Omental fat pad (tissue), 3 donors: ENCODE measurements at regions not wholly inside any gene's neighbourhood (a gene's known extent, or its start where the extent isn't known, plus 50 kb on each side); places are given as distances from the start of the nearest gene placed in this dataset.

Experiments used
- ATAC-seq: fragments of 150-250 bp; one replicate; pipeline ENCODE4 v1.9.1; 2016; ENCODE audit warnings: mild to moderate bottlenecking, moderate library complexity; ENCODE audit not compliant: low FRiP score
- DNase-seq: peaks from one replicate; pipeline ENCODE4 v3.0.0-alpha.2; 2019; ENCODE audit warnings: low spot score
- TF ChIP-seq, protein P1 (sequence below), 3 donors: fragments of 450-650 bp; IDR thresholded peaks; one replicate each; pipeline ENCODE4 v1.5.1; 2016 to 2017; ENCODE audit warnings: antibody characterized with exemption in 3 of 3, mild to moderate bottlenecking in 3 of 3, moderate library complexity in 2 of 3

GRCh38 chr17:69948406-69948805 is 126.6 kb upstream of the KCNJ16 start:
- TF ChIP-seq, protein P1, sequence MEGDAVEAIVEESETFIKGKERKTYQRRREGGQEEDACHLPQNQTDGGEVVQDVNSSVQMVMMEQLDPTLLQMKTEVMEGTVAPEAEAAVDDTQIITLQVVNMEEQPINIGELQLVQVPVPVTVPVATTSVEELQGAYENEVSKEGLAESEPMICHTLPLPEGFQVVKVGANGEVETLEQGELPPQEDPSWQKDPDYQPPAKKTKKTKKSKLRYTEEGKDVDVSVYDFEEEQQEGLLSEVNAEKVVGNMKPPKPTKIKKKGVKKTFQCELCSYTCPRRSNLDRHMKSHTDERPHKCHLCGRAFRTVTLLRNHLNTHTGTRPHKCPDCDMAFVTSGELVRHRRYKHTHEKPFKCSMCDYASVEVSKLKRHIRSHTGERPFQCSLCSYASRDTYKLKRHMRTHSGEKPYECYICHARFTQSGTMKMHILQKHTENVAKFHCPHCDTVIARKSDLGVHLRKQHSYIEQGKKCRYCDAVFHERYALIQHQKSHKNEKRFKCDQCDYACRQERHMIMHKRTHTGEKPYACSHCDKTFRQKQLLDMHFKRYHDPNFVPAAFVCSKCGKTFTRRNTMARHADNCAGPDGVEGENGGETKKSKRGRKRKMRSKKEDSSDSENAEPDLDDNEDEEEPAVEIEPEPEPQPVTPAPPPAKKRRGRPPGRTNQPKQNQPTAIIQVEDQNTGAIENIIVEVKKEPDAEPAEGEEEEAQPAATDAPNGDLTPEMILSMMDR (IDR thresholded peaks at IDR 0.05) = no peak
- no peak for ATAC-seq
- DNase-seq = no peak

DNA sequence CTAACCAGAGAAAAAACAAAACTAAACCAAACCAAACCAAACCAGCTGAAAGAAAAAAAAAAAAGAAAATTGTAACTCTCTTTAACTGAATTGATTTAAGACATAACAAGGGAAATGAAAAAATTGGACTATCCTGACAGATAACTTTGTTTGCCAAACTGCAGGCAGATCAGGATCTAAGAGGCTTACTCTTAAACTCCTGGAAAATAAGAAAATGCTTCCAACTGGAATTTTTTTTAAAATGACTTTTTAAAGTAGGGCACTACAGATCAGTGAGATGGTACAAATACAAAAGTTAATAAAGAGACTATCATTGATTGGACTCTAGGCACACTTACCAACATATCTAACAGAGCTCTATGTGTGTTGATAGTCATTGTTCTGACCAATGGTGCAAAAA is 125.5 kb upstream of the KCNJ16 start:
- ATAC-seq (no peak), DNase-seq (no peak)
- TF ChIP-seq, protein P1 (IDR thresholded peaks at IDR 0.05) = no peak

GRCh38 chr17:69949973-69950695 is 124.9 kb upstream of the KCNJ16 start:
- ATAC-seq (no peak), DNase-seq (no peak)
- TF ChIP-seq, protein P1 (IDR thresholded peaks at IDR 0.05) = no peak

DNA sequence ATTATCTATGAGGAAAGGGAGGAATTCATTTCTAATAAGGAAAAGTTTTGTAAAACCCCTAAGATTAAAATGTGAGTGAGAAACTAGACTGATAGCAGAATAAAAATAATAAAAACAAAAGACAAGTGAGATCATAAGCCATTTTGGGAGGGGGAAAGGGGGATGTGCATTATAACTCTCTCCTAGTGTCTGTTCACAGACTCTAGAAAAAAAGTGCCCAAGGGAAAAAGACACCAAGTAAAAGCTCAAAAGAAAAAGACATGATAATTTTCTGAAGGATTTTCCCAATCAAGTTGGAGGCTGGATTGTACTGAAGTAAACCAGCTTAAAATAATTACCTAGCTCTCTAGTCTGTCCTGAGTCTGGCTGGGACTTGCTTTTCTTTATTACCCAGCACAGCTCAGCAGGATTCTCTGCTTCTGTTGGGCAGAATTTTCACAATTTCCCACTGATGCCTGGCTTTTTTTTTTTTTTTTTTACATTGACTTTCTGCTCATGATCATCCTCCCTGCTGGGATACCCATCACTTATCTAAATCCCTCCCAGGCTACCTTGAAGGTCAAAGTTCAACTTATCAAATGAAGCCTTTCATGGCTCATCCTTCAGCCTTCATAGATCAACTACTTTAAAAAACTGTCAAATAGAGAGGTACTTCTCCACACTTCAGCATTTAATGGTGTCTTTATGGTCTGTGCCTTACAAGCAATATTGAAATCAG is 124.2 kb upstream of the KCNJ16 start:
- TF ChIP-seq, protein P1 (IDR thresholded peaks at IDR 0.05) = no peak
- ATAC-seq (no peak), DNase-seq (no peak)

GRCh38 chr17:69954241-69954925 is 120.6 kb upstream of the KCNJ16 start:
- TF ChIP-seq, protein P1 (IDR thresholded peaks at IDR 0.05) = no peak
- no peak for DNase-seq
- ATAC-seq = no peak

- TF ChIP-seq, protein P1 (IDR thresholded peaks at IDR 0.05) = no peak
- ATAC-seq (no peak), DNase-seq (no peak)
Measured at GRCh38 chr17:69958063-69958462, 117.0 kb upstream of the KCNJ16 start.
